Posterior vena cava (tissue), 2 donors: ENCODE measurements at regions not wholly inside any gene's neighbourhood (a gene's known extent, or its start where the extent isn't known, plus 50 kb on each side); places are given as distances from the start of the nearest gene placed in this dataset.

Experiments used
- DNase-seq: peaks from one replicate; pipeline ENCODE4 v3.0.0-alpha.2; 2020; ENCODE audit warnings: low spot score
- intact Hi-C, 2 donors: fragments of 100-400 bp; cut with DNase I; formaldehyde crosslinking; loops; one replicate each; pipeline versions ENCODE4 v1.14.1 to v1.14.2; 2022 to 2023
- donor health status: DM: yes; HTN: yes; CAD: no.
- donor health status: DM: yes; HTN: yes; CAD: no.

GRCh38 chr15:62782071-62782841 lies 260.3 kb upstream of the TPM1 start:
- DNase-seq, result no peak
- intact Hi-C loops, result loop anchor here (1.0 to 5.0 kb wide), 3 partner anchors 140 to 311 kb away; no protein-coding TSS in a partner anchor

- intact Hi-C loops, result loop anchor here (1.0 to 5.0 kb wide), 3 partner anchors 139 to 310 kb away; no protein-coding TSS in a partner anchor
- no peak for DNase-seq
These were observed 259.7 kb upstream of the TPM1 start for GRCh38 chr15:62782896-62783295.

- DNase-seq, result no peak
- intact Hi-C loops, result loop anchor here in 1 of 2 donors (5.0 kb wide), 2 partner anchors 139 to 309 kb away; no protein-coding TSS in a partner anchor
These were observed 259.1 kb upstream of the TPM1 start for GRCh38 chr15:62783303-62783957.

GRCh38 chr15:62785881-62786828 lies 256.4 kb upstream of the TPM1 start:
- no peak for DNase-seq
- intact Hi-C loops, result no loop called here

GRCh38 chr15:62787401-62787800 lies 255.1 kb upstream of the TPM1 start:
- no peak for DNase-seq
- intact Hi-C loops, result no loop called here

GRCh38 chr15:62788224-62788623 lies 254.3 kb upstream of the TPM1 start:
- DNase-seq, result no peak
- intact Hi-C loops, result no loop called here

GRCh38 chr15:62790546-62790945 lies 252.0 kb upstream of the TPM1 start:
- intact Hi-C loops, result no loop called here
- no peak for DNase-seq

GRCh38 chr15:62791694-62792093 lies 250.9 kb upstream of the TPM1 start:
- intact Hi-C loops, result no loop called here
- DNase-seq, result no peak

- no peak for DNase-seq
- intact Hi-C loops, result no loop called here
These were observed 249.4 kb upstream of the TPM1 start for GRCh38 chr15:62792986-62793751.

- intact Hi-C loops, result no loop called here
- no peak for DNase-seq
These were observed 248.8 kb upstream of the TPM1 start for GRCh38 chr15:62793752-62794144.

- intact Hi-C loops, result no loop called here
- no peak for DNase-seq
These were observed 247.4 kb upstream of the TPM1 start for GRCh38 chr15:62795171-62795570.

GRCh38 chr15:62795700-62796695 lies 246.5 kb upstream of the TPM1 start:
- DNase-seq, result no peak
- intact Hi-C loops, result no loop called here

GRCh38 chr15:62797171-62797570 lies 245.4 kb upstream of the TPM1 start:
- DNase-seq, result no peak
- intact Hi-C loops, result no loop called here

- intact Hi-C loops, result no loop called here
- DNase-seq, result no peak
These were observed 244.0 kb upstream of the TPM1 start for GRCh38 chr15:62798536-62798935.

GRCh38 chr15:62799037-62799436 lies 243.5 kb upstream of the TPM1 start:
- intact Hi-C loops, result no loop called here

GRCh38 chr15:62799919-62800318 lies 242.6 kb upstream of the TPM1 start:
- intact Hi-C loops, result no loop called here
- DNase-seq, result no peak

More at GRCh38 chr15:62799037-62799436, 243.5 kb upstream of the TPM1 start:
- DNase-seq, result no peak

GRCh38 chr15:62802612-62803011 lies 239.9 kb upstream of the TPM1 start:
- intact Hi-C loops, result no loop called here

GRCh38 chr15:62803856-62804400 lies 238.6 kb upstream of the TPM1 start:
- DNase-seq, result no peak
- intact Hi-C loops, result no loop called here

More at GRCh38 chr15:62802612-62803011, 239.9 kb upstream of the TPM1 start:
- DNase-seq, result no peak
